RWPE1 (cell line): ENCODE measurements at regions not wholly inside any gene's neighbourhood (a gene's known extent, or its start where the extent isn't known, plus 50 kb on each side); places are given as distances from the start of the nearest gene placed in this dataset.

Experiments
- CTCF ChIA-PET: fragments of 350-600 bp; sonication (Branson Sonifier 250); formaldehyde crosslinking; extraction: SDS; loops from one replicate; lab custom pipeline; 2021; lab: Yijun Ruan, JAX
- POLR2A ChIA-PET: fragments of 400-600 bp; formaldehyde crosslinking; extraction: SDS; loops from one replicate; lab custom pipeline; 2020; ENCODE audit warnings: antibody characterized with exemption; ENCODE audit not compliant: low non-redundant PET; lab: Yijun Ruan, JAX
- DNase-seq: peaks from one replicate; pipeline ENCODE4 v3.0.0; 2012; ENCODE audit warnings: low spot score
- H3K27ac ChIP-seq: fragments of 450-650 bp; 2 replicates; pipeline ENCODE4 v1.5.1; 2017
- CTCF ChIP-seq: fragments of 450-650 bp; conservative IDR thresholded peaks from 2 replicates; pipeline ENCODE4 v1.5.1; 2017; ENCODE audit warnings: low read depth, mild to moderate bottlenecking

GRCh38 chr21:17911628-17912027 lies 92.5 kb upstream of the C21orf91 start:
- TF ChIP-seq CTCF = no peak
- DNase-seq = peak; percentile 37
- ChIA-PET POLR2A (no interaction called here), CTCF (no interaction called here)
- H3K27ac ChIP-seq = no peak overlapping the region

GRCh38 chr21:17903929-17904639 lies 84.9 kb upstream of the C21orf91 start:
- TF ChIP-seq CTCF = no peak
- POLR2A ChIA-PET = no interaction called here
- no peak overlapping the region for H3K27ac ChIP-seq
- CTCF ChIA-PET = interaction anchor here (0.8 to 1.0 kb wide), 3 partner anchors 64 to 226 kb away, joined by 3 read pairs; no protein-coding TSS in a partner anchor
- DNase-seq = no peak

- POLR2A ChIA-PET = no interaction called here
- no peak overlapping the region for H3K27ac ChIP-seq
- CTCF ChIA-PET = interaction anchor here (1.0 kb wide), 1 partner anchor 225 kb away, joined by 3 read pairs; no protein-coding TSS in a partner anchor
- TF ChIP-seq CTCF = peak; percentile 28
- DNase-seq = peak; percentile 20
Observed at GRCh38 chr21:17903029-17903806, 84.1 kb upstream of the C21orf91 start.

GRCh38 chr21:17901458-17902079 lies 82.4 kb upstream of the C21orf91 start:
- POLR2A ChIA-PET = no interaction called here
- peak overlapping the region; percentile 20; the same call in 1 of the 2 replicates for H3K27ac ChIP-seq
- no peak for DNase-seq
- no peak for TF ChIP-seq CTCF
- CTCF ChIA-PET = interaction anchor here (0.6 to 2.0 kb wide), 3 partner anchors 20 to 222 kb away, joined by 3 to 7 read pairs (median 3); no protein-coding TSS in a partner anchor

- peak overlapping the region; percentile 20; the same call in 1 of the 2 replicates for H3K27ac ChIP-seq
- DNase-seq = no peak
- POLR2A ChIA-PET = no interaction called here
- CTCF ChIA-PET = interaction anchor here (0.6 to 2.0 kb wide), 3 partner anchors 21 to 222 kb away, joined by 3 to 7 read pairs (median 3); no protein-coding TSS in a partner anchor
- no peak for TF ChIP-seq CTCF
Observed at GRCh38 chr21:17900990-17901385, 81.8 kb upstream of the C21orf91 start.

- ChIA-PET CTCF (interaction anchor here (2.0 kb wide), 1 partner anchor 221 kb away, joined by 7 read pairs; no protein-coding TSS in a partner anchor), POLR2A (no interaction called here)
- DNase-seq = no peak
- peak overlapping the region; percentile 20; the same call in 1 of the 2 replicates for H3K27ac ChIP-seq
- TF ChIP-seq CTCF = no peak
Observed at GRCh38 chr21:17900281-17900989, 81.3 kb upstream of the C21orf91 start.
